ENCODE measurements at regions not wholly inside any gene's neighbourhood (a gene's known extent, or its start where the extent isn't known, plus 50 kb on each side); places are given as distances from the start of the nearest gene placed in this dataset.

DNA sequence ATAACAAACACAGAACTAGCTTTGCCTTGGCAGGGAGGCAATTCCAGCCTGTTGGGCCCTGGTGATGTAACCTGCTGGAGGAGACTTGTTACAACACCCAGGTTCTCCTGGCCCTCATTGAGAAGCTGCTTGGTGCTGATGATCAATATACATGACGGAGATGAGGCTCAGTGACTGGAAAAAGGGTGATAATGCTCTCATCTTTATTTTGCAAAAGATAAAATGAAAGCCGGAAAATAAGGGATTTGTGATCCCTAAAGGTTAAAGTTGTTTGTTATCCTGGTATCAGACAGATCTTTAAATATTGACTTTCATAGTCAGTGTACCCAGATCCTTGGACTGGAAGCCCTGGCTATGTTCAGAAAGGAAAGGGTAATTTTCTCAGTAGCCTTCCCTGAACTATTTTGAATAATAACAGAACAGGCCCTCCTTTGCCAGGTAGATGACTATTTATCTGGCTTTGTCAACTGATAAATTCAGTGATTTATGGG, 118.9 kb upstream of the MEIS2 start:
- no peaks in the 10 kb centered on the region for H3K36me3 ChIP-seq
- no peak overlapping the region for H3K4me3 ChIP-seq
- H3K9me3 ChIP-seq, result no peaks in the 10 kb centered on the region
- TF ChIP-seq, protein P1, sequence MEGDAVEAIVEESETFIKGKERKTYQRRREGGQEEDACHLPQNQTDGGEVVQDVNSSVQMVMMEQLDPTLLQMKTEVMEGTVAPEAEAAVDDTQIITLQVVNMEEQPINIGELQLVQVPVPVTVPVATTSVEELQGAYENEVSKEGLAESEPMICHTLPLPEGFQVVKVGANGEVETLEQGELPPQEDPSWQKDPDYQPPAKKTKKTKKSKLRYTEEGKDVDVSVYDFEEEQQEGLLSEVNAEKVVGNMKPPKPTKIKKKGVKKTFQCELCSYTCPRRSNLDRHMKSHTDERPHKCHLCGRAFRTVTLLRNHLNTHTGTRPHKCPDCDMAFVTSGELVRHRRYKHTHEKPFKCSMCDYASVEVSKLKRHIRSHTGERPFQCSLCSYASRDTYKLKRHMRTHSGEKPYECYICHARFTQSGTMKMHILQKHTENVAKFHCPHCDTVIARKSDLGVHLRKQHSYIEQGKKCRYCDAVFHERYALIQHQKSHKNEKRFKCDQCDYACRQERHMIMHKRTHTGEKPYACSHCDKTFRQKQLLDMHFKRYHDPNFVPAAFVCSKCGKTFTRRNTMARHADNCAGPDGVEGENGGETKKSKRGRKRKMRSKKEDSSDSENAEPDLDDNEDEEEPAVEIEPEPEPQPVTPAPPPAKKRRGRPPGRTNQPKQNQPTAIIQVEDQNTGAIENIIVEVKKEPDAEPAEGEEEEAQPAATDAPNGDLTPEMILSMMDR (IDR thresholded peaks at IDR 0.05), result no peak
- H3K4me1 ChIP-seq, result no peaks in the 10 kb centered on the region
- H3K27me3 ChIP-seq, result no peaks in the 10 kb centered on the region
- H3K27ac ChIP-seq, result no peak overlapping the region
- DNase-seq, result no peak

DNA sequence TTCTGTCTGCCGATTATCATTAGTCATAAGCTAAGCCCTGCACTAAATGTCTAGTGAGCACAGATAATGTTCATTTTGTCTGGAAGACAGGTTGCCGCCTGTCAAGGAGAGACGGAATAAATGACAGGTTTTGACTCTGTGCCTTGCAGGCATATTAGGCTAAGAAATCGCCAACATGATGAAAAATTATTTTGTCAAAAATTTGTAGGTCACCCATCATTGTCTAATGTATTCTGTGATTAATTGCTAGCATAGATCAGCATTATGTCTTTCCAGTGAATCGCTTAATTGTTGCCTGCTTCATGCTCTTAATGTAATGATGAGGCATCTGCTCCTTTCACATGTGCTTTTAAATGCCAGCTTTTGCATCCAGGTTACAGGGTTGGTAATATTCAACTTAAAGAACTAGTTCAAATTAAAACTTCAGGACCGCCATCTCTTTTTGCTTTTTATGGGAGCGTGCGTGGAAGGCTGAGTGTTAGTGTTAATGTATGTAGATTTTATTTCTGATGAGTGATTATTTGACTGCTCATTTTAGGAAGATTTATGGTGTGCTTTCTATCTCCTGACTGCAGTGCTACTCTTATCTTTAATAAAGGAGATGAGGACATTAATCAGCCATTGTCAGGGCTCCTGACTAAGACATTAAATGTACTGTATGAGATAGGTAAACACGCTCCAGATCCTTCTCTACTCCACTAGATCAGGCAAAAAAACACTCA, 120.8 kb upstream of the MEIS2 start:
- no peaks in the 10 kb centered on the region for H3K4me1 ChIP-seq
- H3K9me3 ChIP-seq, result no peaks in the 10 kb centered on the region
- no peaks in the 10 kb centered on the region for H3K36me3 ChIP-seq
- H3K4me3 ChIP-seq, result no peak overlapping the region
- no peaks in the 10 kb centered on the region for H3K27me3 ChIP-seq
- no peak for TF ChIP-seq POLR2A (IDR thresholded peaks at IDR 0.05)
- TF ChIP-seq, protein P1 (IDR thresholded peaks at IDR 0.05), result no peak
- DNase-seq, result no peak
- no peak overlapping the region for H3K27ac ChIP-seq

DNA sequence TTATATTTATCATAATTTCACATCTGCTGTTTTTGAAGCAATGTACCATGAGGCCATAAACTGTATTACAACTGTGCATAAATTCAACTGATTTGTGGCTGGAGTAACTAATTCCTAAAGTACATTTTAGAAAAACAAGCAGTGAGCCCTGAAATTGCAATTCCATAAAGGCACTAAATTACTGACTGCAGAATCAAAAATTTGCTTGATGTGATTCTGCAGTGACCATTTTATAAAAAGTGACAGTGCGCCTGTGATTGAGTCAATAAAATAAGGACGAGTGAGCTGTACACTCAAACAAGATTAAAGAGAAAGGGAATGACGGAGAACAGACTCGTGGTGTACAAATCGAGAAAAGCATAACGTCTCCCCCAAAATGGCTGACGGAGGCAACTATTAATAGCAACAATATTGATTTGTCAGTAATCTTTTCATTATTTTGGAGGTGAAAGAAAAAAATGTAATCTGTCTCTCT, 121.4 kb upstream of the MEIS2 start:
- Histone ChIP-seq H3K4me3 (no peak overlapping the region), H3K27me3 (no peaks in the 10 kb centered on the region), H3K36me3 (no peaks in the 10 kb centered on the region), H3K4me1 (no peaks in the 10 kb centered on the region), H3K9me3 (no peaks in the 10 kb centered on the region), H3K27ac (no peak overlapping the region)
- TF ChIP-seq, protein P1 (IDR thresholded peaks at IDR 0.05), result no peak
- TF ChIP-seq POLR2A (IDR thresholded peaks at IDR 0.05), result no peak
- DNase-seq, result no peak

DNA sequence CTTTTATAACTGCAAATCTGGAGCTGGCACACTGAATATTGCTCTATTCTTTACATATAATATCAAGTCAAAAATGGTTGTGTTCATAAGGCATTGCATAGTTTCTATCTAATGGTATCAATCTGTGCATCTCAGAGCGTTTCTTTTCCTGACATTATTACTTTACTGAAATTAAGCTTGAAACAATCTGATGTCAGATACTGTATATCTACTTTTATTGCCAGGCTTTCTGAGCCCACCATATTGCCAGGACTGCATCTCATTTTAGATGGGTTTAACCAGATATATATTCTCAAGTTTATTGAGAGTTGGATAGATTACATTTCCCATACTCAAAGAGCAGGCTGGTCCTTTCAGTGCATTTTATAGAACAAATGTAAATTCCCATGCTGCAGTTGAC, 122.7 kb upstream of the MEIS2 start:
- Histone ChIP-seq H3K4me1 (no peaks in the 10 kb centered on the region), H3K27me3 (no peaks in the 10 kb centered on the region), H3K27ac (no peak overlapping the region), H3K9me3 (no peaks in the 10 kb centered on the region), H3K4me3 (no peak overlapping the region), H3K36me3 (no peaks in the 10 kb centered on the region)
- TF ChIP-seq, protein P1 (IDR thresholded peaks at IDR 0.05), result no peak
- TF ChIP-seq POLR2A (IDR thresholded peaks at IDR 0.05), result no peak
- DNase-seq, result no peak

DNA sequence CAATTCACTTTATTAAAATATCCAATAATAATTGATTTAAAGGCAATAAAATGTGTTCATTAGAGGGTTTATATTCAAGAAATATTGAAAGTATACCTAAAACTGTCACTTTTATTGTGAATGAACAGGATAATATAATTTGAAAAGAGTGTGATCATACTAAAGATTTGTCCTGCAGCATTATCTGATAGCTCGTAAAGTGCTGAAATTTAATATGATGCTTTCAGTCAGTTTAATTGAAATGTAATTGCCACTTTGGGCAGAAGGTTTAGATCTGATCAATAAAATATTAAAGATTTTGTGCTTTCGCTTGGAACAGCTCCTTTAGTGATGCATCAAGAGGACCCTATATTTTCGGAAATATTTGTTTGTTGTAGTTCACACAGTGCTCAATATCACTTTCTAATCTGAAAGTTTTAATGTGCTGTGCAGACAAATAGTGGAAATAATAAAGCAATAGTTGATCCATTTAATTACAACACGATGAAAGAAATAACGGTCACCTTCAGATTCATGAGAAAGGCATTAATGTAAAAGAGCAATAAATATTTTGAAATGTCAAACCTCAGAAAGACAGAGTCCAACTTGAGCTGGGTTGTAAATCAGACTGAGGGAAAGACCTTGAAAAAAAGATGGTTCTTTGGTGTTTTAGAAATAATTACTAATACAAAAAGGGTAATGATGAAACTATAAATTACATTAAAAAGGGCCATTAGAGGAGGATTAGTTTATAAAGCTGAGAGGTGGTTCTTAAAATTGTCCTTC, 129.7 kb upstream of the MEIS2 start:
- no peaks in the 10 kb centered on the region for H3K4me1 ChIP-seq
- no peak overlapping the region for H3K27ac ChIP-seq
- no peaks in the 10 kb centered on the region for H3K27me3 ChIP-seq
- no peak for DNase-seq
- H3K9me3 ChIP-seq, result no peaks in the 10 kb centered on the region
- no peak overlapping the region for H3K4me3 ChIP-seq
- no peaks in the 10 kb centered on the region for H3K36me3 ChIP-seq
- TF ChIP-seq, protein P1 (IDR thresholded peaks at IDR 0.05), result no peak
- no peak for TF ChIP-seq POLR2A (IDR thresholded peaks at IDR 0.05)
